Medulla oblongata (tissue), 1 donor: ENCODE measurements at regions not wholly inside any gene's neighbourhood (a gene's known extent, or its start where the extent isn't known, plus 50 kb on each side); places are given as distances from the start of the nearest gene placed in this dataset.

Source experiments
- DNase-seq: peaks from one replicate; pipeline ENCODE4 v3.0.0-alpha.2; 2015; ENCODE audit errors: extremely low spot score

DNA sequence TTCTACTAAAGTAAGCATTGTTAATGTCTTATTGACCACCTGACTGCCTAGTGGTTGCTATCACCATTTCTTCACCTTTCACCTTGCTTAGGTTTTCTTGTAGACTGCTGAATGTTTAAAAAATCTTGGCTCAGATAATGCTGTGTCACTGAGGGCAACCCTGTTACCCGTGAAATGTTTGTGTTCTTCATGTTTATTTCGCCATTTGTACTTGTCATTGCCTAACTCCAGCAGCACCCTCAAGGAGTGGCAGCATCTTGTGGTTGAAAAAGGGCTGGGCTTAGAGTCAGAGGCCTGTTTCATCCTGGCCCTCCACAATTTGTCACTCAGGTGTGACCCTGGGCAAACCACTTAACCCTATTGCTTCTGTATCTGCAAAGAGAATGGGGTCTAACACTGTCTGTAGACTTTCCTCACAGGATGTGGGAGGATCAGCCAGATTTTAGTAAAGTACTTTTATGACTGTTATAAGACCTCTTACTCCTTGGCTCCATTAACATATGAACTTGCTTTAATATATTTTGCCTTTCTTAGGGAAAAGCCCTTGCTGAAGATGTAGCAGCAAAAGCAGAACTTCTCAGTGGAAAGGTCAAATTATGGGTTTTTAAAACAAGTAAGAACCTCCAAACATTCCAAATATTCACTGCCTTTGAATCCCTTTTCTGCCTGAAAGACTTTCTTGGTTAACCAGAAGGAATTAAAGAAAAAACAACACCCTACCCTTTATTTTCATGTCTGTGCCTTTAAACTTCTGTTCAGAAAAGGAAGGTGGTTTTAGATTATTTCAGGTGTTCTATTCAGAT is 154.5 kb upstream of the C11orf87 start:
- DNase-seq: no peak

DNA sequence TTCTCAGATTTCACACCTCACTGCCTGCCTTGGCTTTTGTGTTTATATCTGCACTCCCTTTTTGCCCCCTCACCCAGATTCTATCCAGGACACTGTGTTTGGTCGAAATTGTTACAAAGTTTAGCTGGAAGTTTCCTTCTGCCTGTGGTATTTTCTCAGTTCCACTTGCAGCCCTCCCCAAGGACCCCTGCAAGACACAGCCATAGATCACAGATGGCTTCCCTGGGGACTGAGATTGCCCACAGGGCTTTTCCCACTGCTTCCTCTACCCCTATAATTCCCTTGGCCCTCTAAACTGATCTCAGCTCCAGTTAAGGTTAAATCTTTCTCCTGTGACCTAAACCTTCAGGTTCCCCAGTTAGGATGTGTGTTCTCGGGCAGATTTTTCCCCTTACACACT is 146.1 kb upstream of the C11orf87 start:
- no peak for DNase-seq

DNA sequence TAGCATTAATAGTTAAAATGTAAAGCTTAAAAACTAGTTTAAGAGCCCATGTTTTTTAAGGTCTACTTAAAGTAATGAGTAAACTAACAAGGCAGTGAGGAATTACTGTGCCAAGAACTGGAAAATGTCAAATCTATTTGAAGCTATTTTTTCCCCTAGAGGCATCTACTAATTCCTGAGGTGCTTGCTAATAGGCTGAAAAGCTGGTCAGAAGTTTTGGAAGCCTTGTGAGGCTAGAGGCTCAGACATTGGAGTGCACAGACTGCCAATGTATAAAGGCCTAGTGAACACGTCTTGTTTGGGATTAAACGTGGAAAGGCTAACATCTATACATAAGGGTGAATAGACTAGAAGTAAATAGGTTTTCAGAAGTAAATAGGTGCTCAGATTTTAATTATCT is 136.5 kb upstream of the C11orf87 start:
- no peak for DNase-seq

DNA sequence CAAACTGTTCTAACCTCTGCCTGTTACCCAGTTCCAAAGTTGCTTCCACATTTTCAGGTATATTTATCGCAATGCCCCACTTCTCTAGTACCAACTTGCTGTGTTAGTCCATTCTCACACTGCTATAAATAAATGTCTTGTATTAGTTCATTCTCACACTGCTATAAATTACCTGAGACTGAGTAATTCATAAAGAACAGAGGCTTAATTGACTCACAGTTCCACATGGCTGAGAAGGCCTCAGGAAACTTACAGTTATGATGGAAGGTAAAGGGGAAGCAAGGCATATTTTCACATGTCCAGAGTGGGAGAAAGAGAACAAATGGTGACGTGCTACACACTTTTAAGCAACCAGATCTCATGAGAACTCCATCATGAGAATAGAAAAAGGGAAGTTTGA is 130.4 kb upstream of the C11orf87 start:
- DNase-seq: no peak

DNA sequence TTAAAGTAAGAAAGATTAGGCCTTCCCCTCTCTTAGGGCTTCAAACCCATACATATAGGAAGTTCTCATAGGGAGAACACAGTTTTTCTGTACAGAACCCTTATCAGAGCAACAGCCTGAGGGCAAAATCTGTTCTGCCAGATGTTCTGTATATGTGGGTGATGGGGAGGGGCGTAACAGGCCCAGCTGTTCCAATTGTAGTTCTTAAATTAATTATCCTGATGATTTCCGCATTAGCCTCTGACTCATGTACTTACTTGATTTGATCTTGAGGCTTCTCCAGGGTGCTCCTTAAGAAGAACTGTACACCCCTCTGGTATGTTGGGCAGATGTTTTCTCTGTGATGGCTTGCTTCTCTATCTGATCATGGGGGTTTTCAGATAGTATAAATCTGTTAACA is 123.1 kb upstream of the C11orf87 start:
- no peak for DNase-seq

DNA sequence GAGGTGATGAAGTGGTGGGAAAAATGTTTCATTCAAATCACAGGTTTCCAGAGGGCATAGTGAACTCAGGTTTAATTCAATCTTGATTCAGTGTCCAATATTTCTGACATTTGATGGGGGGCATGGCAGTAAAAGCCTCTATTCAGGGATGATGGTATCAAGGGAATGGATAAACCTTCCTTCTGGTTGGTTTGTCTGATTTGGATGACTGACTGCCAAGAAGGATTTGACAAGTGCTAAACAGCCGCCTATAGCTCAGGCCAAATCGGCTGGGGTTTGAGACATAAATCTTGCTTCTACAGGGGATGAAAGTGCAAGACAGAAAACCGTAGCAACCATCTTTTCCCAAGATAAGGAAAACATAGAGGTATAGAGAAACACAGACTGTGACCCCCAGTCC is 121.8 kb upstream of the C11orf87 start:
- DNase-seq: no peak

DNA sequence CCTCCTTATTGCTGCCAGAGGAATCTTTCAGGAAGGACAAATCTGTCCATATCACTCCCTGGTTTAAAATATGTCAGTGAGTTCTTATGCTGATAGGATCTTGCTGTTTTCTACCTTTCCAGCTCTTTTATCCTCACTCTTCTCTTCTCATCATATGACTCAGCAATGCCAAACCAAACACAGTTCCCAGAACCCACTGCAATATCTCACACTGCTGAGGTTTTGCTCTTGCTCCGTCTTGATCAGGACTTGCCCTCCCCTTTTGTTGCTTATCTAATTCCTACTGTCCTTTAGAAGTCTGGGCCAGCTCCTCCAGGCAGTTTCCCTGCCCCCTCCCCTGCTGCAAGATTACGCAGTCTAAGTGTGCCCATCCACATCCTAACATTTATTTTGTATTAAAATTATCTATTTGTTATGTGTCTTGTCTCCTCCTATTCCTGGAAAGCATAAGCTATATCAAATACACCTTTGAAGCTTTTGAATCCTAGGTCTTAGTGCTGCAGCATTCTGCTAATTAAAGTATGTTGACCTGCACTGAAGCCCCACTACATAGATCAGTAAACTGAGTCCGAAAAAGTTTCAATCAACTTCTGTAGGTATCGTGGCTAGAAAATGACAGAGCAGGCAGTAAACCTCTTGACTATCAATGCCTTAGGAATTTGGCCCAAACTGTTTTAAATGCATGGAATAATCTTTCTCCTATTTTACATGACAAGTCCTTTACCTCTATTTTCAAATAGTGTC is 119.2 kb upstream of the C11orf87 start:
- no peak for DNase-seq

DNA sequence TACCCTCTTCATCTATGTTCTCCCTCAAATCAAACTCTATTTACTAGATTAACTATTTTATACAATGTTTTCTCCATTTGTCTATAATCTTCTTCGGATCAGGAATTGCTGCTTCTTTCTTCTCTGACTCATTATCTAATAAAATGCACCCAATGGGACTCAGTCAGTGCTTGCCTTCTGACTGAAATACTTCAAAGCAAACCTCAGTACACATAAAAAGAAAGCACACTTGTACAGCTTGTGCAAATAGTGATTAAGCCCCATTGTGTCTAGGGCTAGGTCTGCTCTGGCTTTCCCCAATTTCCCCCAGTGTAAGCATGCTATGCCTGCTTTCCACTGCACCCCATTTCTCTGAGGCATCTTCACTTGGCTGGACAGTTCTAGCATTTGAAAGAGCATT is 118.6 kb upstream of the C11orf87 start:
- no peak for DNase-seq

DNA sequence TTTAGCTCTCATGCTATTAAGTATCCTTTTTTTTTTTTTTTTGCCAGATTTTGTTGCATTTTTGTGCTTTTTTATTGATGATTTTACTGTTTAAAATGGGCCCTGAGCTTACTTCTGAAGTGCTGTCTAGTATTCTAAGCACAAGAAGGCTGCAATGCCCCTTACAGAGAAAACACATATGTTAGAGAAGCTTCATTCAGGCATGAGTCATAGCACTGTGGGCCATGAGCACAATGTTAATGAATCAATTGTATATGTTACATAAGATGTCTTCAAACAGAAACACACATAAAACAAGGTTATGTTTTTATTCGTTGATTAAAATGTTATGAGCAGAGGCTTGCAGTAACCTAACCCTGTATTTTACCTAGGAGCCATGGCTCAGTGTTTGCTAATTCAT is 117.8 kb upstream of the C11orf87 start:
- DNase-seq: no peak

DNA sequence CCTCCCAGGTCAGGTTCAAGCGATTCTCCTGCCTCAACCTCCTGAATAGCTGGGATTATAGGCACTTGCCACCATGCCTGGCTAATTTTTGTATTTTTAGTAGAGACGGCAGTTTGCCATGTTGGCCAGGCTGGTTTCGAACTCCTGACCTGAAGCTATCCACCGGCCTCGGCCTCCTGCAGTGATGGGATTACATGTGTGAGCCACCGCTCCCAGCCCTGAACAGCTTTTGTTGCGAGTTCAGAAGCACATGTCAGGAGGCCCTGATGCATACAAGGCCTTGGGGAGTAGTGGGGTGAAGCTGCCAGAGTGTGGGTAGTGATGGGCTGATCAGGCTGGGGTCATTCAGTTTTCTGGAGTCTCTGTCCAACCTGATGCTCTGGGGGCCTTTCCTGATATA is 117.0 kb upstream of the C11orf87 start:
- DNase-seq: no peak

DNA sequence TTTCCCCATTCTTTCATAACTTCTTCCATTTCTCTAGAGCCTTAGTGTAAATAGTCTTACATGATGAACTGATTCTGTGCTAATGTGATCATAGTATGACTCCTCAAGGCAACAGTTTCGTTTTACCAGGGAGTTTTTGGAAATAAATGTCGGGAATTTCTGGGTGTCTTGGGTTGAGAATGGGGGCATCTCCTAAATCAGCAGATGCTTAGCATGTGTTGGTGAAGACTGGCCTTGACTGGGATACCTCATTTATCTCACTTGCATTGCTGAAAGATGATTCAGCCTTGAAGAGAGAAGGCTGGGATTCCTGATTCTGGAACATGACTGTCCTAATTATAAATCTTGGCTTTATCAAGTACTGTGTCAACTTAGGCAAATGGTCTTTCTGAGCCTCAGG is 115.7 kb upstream of the C11orf87 start:
- no peak for DNase-seq

DNA sequence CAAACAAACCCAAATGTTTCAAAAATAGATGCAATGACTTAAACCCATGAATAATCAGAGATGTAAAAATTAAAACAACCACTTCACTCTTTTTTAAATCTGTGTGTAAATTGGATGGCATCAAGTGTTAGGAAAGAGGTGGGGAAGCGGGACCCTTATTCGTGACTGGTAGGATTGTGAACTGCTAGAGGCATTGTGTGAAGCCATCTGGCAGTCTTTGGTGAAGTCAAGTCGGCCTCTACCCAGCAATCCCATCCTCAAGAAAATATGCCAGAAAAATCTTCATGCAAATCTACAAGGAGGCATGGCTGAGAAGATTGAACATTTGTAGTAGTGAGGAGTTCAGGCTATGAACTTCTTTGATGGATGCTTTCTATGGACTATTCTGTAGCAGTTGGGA is 114.6 kb upstream of the C11orf87 start:
- no peak for DNase-seq

DNA sequence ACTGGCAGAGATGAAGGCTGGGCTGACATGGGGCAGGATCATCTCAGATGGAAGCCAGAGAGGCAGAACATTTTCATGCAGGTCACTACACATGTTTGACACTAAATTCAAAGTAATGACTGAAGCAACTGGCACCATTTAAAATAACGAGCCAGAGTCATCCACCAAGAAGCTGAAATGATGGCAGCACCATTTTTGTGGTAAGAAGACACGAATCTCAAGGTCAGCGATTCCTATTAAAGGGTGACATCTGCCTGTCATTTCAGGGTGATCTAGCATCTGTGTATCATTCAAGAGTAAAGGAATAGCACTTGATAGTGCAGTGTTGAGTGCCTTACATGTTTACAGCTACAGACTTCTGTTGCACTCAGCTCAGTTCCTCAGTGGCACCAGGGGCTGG is 113.4 kb upstream of the C11orf87 start:
- DNase-seq: no peak

DNA sequence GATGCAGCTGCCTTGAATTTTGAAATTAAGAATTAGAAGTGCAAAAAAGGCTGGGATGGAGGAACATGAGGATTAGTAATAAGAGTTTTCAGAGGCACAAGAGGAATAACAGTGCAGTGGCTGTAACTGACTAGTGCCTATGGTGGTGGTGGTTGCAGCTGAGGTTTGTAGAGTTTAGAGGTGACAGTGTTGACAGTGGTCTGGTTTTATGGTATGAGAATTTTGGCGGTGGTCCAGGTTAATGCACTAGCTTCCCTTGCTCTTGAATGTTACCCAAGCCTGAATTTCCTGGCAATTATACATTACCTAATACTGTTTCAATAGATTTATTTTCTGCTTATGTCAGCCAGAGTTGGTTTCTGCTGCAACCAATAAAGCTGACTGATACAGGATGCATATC is 112.8 kb upstream of the C11orf87 start:
- no peak for DNase-seq

DNA sequence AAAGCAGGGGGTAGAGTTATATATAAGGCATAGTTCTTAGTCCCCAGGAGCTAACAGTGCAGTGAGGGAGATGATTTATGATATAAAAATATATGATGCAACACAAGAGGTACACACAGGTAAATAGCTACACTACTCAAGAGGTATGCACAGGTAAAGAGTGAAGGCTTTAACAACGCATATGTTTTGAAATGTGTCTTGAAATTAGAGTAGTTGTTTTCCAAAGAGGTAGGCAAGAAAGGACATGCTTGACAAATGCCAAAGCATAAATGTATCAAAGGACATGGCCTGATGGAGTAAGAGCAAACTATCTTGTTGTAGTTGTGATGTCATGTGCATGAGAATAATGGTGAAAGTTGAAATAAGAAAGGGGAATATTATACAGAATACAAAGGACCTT is 104.3 kb upstream of the C11orf87 start:
- no peak for DNase-seq

DNA sequence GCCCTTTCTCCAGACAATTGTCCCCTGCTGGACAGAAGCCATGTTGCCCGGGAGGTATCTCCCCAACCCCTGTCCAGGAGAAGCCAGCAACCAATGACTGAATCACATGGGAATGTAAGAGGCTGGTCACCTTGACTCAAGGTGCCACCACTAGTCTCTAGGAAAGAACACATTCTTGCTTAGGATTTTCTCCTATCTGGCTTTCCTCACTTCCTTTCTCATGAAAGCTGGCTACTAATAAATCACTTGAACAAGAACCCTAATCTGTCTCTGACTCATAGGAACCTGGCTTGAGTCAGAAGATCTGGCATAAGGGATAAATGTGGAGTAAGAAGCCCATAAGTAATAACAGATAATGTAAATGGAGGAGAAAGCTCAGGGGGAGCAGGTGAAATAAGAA is 101.4 kb upstream of the C11orf87 start:
- DNase-seq: no peak

DNA sequence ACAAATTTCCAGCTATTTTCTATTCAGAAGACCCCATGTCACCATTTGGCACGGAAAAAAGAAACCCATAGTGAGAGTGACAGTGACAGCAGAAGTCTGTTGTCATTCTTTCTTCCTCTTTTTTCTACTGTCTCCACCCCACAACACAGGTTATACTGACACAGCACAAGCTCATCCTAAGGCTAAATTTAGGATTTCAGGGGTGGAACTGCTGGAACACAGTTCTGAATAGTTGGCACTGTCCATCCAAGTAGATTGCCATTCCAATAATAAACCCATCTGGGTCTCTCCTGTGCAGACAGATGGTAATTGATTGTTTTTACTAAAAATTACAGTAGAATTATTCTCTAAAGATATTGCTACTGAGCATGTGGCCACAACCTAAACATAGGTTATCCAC is 95.2 kb upstream of the C11orf87 start:
- DNase-seq: no peak

DNA sequence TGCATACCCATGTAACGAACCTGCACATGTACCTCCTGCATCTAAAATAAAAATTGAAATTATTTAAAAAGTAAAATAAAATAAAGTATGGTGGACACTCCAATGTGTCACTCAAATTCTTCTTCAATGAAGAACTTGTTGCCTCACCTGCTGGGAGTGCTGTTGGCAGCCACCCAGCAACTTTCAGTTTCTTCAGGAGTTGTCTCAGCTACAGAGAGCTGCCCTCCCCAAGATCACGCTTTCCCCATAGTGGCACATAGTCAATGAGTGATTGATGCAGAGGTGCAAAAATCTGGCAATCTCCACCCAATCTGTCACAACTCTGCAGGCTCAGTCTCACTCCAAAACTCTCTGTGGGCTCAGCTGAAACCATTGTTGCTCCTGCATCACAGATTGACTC is 92.3 kb upstream of the C11orf87 start:
- DNase-seq: no peak

DNA sequence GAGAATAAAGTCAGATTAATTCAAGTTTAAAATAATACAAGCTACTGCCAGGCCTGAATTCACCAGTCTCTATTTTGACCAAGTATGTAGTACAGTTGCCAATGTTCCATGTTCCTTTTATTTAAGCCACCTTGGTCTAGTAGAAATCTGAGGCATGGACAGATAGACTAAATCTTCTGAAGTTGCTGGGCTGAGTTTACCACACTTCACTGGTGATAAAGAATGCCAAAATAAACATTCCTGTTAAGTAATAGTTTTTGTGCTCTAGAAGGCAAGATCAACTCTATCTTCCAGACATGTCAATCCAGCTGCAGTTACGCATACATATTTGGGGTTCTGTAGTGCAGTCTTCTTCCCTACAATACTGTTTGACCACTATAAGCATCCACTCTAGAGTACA is 83.9 kb upstream of the C11orf87 start:
- no peak for DNase-seq

DNA sequence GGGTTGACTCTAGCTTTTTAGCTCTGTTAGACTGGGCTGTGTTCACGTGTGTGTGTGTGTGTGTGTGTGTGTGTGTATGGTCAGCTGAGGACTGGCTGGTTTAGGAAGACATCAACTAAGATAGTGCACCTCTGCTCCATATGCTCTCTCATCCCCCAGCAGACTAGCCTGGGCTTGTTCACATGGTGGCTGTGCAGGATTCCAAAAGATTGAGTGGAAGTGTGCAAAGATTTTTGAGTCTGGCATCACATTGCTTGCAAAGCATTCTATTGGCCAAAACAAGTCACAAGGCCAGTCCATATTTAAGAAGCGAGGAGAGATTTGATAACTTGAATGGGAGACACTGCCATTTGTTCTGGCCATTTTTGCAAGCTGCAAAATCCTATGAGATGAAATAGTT is 79.7 kb upstream of the C11orf87 start:
- no peak for DNase-seq

DNA sequence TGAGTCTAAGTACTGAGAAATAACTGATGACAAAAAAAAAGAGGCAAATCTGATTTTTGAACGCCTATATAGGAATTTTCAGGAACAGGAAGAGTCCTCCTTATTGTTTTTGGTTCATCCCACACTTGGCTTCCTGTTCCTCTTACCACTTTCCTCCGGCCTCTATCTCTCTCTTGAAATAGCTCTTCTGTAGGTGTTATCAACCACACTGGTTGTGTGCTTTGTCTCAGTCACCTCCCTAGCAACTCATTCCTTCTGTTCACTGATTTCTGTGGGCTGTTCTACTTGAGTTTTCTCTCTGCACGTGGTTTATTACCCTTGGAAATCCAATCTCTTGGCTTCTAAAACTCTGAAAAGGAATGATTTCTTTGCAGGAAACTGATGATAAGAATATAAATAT is 78.7 kb upstream of the C11orf87 start:
- no peak for DNase-seq

DNA sequence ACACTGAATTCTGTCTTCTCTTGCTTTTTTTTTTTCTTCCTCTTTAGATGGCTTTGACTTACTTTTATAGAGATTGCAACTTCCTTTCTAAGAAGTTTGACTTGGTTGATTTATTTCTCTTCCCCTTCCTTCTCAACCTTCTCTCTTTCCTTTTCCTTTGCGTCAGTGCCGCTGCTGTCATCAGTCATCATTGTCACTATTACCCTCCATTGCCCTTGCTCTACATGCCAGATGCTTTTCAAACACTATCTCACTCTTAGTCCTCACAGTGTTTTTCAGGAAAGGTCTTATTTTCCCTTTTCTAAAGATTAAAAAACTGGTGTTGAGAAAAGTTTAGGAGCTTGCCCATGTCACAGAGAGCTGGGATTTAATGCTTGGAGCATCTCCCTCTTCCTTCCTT is 74.7 kb upstream of the C11orf87 start:
- no peak for DNase-seq

DNA sequence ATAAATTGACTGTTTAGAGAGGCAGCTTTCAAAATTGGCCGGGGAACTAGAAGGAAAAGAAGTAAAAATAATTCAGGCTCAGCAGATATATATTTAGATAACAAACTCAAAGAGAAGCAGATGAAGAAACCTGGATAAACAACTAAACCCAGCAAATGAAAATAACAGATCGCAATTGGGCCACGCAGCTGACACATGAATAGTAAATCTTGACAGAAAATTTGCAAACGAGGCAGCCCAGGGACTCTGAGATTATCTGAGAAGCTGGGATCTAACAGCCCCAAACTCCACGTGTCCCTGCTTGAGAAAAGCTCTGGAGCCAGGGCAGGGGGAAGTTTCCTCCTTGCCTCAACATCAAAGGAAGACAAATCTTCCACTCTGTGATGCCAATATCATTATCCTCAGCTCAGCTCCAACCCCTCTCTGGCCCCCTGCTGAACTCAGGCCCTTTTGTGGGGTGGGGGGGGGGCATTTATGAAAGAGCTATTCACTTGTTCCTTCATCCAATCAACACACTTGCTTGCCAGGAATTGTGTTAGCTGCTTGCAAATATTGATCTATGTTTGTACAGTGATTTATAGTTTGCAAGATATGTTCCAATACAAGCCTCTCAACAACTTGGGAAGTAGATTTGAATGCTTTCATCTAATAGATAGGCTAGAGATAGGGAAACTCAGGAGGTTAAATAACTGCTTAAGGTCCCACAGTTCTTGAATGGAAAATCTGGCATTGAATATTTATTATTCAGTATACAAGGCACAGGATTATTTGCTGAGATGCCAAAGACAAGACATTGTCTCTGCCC is 72.5 kb upstream of the C11orf87 start:
- DNase-seq: no peak
